GM21423 (cell line): ENCODE measurements at regions not wholly inside any gene's neighbourhood (a gene's known extent, or its start where the extent isn't known, plus 50 kb on each side); places are given as distances from the start of the nearest gene placed in this dataset.
"Not testable (repeated sequence)": the region's sequence is repeated elsewhere in the genome, so short reads cannot be mapped to it uniquely, and the experiment has no call there.

Experiments
- ATAC-seq: cut with Tn5 transposase; IDR thresholded peaks from one replicate; pipeline ENCODE4 v1.9.1; 2021; ENCODE audit warnings: mild to moderate bottlenecking, moderate library complexity; ENCODE audit not compliant: unreplicated experiment

GRCh38 chr17:70976447-70976846 is 807.1 kb downstream of the KCNJ2 start:
- no peak for ATAC-seq

GRCh38 chr17:70984873-70985272 is 815.5 kb downstream of the KCNJ2 start:
- ATAC-seq = no peak

GRCh38 chr17:70987867-70988340 is 818.6 kb downstream of the KCNJ2 start:
- ATAC-seq = peak; percentile 75

- no peak for ATAC-seq
Measured at GRCh38 chr17:70988622-70989021, 819.3 kb downstream of the KCNJ2 start.

GRCh38 chr17:70989280-70989679 is 819.9 kb downstream of the KCNJ2 start:
- no peak for ATAC-seq

GRCh38 chr17:70994194-70994593 is 824.9 kb downstream of the KCNJ2 start:
- ATAC-seq = no peak

GRCh38 chr17:70995997-70996396 is 826.7 kb downstream of the KCNJ2 start:
- ATAC-seq = no peak

- ATAC-seq = no peak
Measured at GRCh38 chr17:71003736-71004135, 834.4 kb downstream of the KCNJ2 start.

GRCh38 chr17:71004413-71004812 is 835.1 kb downstream of the KCNJ2 start:
- no peak for ATAC-seq

- no peak for ATAC-seq
Measured at GRCh38 chr17:71011391-71011790, 842.1 kb downstream of the KCNJ2 start.

GRCh38 chr17:71019699-71020098 is 850.4 kb downstream of the KCNJ2 start:
- no peak for ATAC-seq

GRCh38 chr17:71022758-71023157 is 853.4 kb downstream of the KCNJ2 start:
- ATAC-seq = no peak

GRCh38 chr17:71023249-71024030 is 854.1 kb downstream of the KCNJ2 start:
- no peak for ATAC-seq

GRCh38 chr17:71024172-71024571 is 854.8 kb downstream of the KCNJ2 start:
- ATAC-seq = no peak

- no peak for ATAC-seq
Measured at GRCh38 chr17:71024969-71025368, 855.6 kb downstream of the KCNJ2 start.

GRCh38 chr17:71029246-71029645 is 859.9 kb downstream of the KCNJ2 start:
- no peak for ATAC-seq

- ATAC-seq = not testable (repeated sequence)
Measured at GRCh38 chr17:71031286-71031685, 862.0 kb downstream of the KCNJ2 start.

- no peak for ATAC-seq
Measured at GRCh38 chr17:71032746-71033273, 863.5 kb downstream of the KCNJ2 start.

- no peak for ATAC-seq
Measured at GRCh38 chr17:71033336-71033735, 864.0 kb downstream of the KCNJ2 start.

- no peak for ATAC-seq
Measured at GRCh38 chr17:71035226-71035625, 865.9 kb downstream of the KCNJ2 start.

- no peak for ATAC-seq
Measured at GRCh38 chr17:71037386-71037785, 868.1 kb downstream of the KCNJ2 start.

- ATAC-seq = no peak
Measured at GRCh38 chr17:71039391-71039790, 870.1 kb downstream of the KCNJ2 start.

GRCh38 chr17:71052971-71053370 is 883.6 kb downstream of the KCNJ2 start:
- no peak for ATAC-seq
